ENCODE measurements at regions not wholly inside any gene's neighbourhood (a gene's known extent, or its start where the extent isn't known, plus 50 kb on each side); places are given as distances from the start of the nearest gene placed in this dataset.

DNA sequence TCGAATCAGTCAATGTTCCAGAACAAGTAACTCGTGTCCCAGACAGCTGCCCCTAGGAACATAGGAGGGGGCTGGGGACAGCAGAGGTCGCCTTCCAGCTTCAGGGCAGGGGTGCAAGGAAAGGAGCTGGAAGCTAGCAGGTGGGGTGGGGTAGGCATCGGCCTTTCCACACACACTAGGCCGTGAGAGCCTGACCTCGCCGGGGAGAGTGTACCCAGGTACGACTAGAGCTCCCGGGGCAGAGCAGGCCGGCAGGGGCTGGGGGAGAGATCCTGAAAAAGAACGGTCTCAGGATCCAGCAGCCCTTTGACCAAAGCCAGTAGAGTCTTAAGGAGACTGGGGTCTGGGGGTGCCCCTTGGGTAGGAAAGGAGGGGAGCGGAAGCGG is 1127.5 kb downstream of the BRD1 start:
- no peaks in the 10 kb centered on the region for H3K9me3 ChIP-seq
- no peak for TF ChIP-seq POLR2A (IDR thresholded peaks at IDR 0.05)
- TF ChIP-seq, protein P1, sequence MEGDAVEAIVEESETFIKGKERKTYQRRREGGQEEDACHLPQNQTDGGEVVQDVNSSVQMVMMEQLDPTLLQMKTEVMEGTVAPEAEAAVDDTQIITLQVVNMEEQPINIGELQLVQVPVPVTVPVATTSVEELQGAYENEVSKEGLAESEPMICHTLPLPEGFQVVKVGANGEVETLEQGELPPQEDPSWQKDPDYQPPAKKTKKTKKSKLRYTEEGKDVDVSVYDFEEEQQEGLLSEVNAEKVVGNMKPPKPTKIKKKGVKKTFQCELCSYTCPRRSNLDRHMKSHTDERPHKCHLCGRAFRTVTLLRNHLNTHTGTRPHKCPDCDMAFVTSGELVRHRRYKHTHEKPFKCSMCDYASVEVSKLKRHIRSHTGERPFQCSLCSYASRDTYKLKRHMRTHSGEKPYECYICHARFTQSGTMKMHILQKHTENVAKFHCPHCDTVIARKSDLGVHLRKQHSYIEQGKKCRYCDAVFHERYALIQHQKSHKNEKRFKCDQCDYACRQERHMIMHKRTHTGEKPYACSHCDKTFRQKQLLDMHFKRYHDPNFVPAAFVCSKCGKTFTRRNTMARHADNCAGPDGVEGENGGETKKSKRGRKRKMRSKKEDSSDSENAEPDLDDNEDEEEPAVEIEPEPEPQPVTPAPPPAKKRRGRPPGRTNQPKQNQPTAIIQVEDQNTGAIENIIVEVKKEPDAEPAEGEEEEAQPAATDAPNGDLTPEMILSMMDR (IDR thresholded peaks at IDR 0.05): no peak
- H3K27me3 ChIP-seq: no peaks in the 10 kb centered on the region
- H3K27ac ChIP-seq: no peak overlapping the region
- H3K4me3 ChIP-seq: no peak overlapping the region
- no peak for DNase-seq
- intact Hi-C loops (cut with DNase I): no loop called here
- peaks cover 0 to 9% (median 0%) of the 10 kb centered on the region in 3 donors for H3K4me1 ChIP-seq
- WGBS, 2 donors: 84 to 86% methylated on average over 10 to 12 of the region's 13 CpGs
- H3K36me3 ChIP-seq: no peaks in the 10 kb centered on the region

DNA sequence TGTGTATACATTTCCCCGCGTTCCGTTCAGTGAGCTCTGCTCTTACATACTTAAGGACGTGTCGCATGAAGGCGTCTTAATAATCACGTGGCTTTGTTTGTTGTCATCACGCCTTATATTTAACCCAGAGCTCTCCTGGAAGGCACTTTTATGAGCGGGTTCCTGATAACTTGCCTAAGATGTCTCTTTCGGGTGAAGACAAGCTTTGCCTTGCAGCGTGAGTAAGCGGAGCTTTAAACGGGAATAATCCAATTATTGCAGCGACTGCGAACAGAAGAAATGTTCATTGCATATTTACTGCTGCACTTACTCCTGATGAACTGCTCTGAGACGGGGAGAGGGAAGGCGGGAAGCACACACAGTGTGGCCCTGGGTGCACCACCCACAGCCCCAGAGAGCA is 1128.2 kb downstream of the BRD1 start:
- no peak overlapping the region for H3K27ac ChIP-seq
- TF ChIP-seq, protein P1 (IDR thresholded peaks at IDR 0.05): no peak
- TF ChIP-seq POLR2A (IDR thresholded peaks at IDR 0.05): no peak
- 73 to 81% methylated on average over 17 of the region's 17 CpGs for WGBS, 2 donors
- no peak overlapping the region for H3K4me3 ChIP-seq
- H3K9me3 ChIP-seq: no peaks in the 10 kb centered on the region
- intact Hi-C loops (cut with DNase I): no loop called here
- no peaks in the 10 kb centered on the region for H3K36me3 ChIP-seq
- H3K4me1 ChIP-seq: peaks cover 0 to 9% (median 0%) of the 10 kb centered on the region in 3 donors
- no peak for DNase-seq
- no peaks in the 10 kb centered on the region for H3K27me3 ChIP-seq

GRCh38 chr22:48698618-48699017 is 1129.1 kb downstream of the BRD1 start:
- DNase-seq: no peak

DNA sequence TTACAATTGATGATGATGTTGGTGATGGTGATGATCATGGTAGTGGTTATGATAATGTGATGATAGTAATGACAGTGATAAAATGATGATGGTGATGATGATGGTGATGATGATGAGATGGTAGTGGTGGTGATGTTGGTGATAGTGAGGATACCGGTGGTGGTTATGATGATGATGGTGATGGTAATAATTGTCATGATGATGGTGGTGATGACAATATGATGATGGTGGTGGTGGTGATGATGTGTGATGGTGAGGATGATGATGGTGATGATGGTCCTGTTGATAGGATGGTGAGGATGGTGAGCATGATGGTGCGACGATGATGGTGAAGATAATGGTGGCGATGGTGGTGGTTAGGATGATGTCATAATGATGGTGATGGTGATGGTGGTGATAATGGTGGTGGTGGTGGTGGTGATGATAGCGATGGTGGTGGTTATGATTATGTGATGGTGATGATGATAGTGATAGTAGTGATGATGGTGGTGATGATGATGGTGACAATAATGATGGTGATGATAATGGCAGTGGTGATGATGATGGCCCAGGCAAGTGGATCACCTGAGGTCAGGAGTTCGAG is 1129.9 kb downstream of the BRD1 start:
- H3K4me1 ChIP-seq: no peaks in the 10 kb centered on the region
- H3K27me3 ChIP-seq: no peaks in the 10 kb centered on the region
- 88 to 90% methylated on average over 6 of the region's 6 CpGs for WGBS, 2 donors
- TF ChIP-seq POLR2A (IDR thresholded peaks at IDR 0.05): no peak
- TF ChIP-seq, protein P1 (IDR thresholded peaks at IDR 0.05): no peak
- no peaks in the 10 kb centered on the region for H3K36me3 ChIP-seq
- intact Hi-C loops (cut with DNase I): no loop called here
- no peak overlapping the region for H3K4me3 ChIP-seq
- H3K9me3 ChIP-seq: no peaks in the 10 kb centered on the region
- H3K27ac ChIP-seq: no peak overlapping the region
- no peak for DNase-seq

More at GRCh38 chr22:48698618-48699017, 1129.1 kb downstream of the BRD1 start:
- no peaks in the 10 kb centered on the region for H3K27me3 ChIP-seq
- H3K4me3 ChIP-seq: no peak overlapping the region
- 88 to 91% methylated on average over 2 to 11 of the region's 13 CpGs for WGBS, 2 donors
- H3K36me3 ChIP-seq: no peaks in the 10 kb centered on the region
- no peak for TF ChIP-seq POLR2A (IDR thresholded peaks at IDR 0.05)
- TF ChIP-seq, protein P1 (IDR thresholded peaks at IDR 0.05): no peak
- H3K9me3 ChIP-seq: no peaks in the 10 kb centered on the region
- H3K4me1 ChIP-seq: peaks cover 0 to 2% (median 0%) of the 10 kb centered on the region in 3 donors
- intact Hi-C loops (cut with DNase I): no loop called here
- H3K27ac ChIP-seq: no peak overlapping the region

GRCh38 chr22:48697223-48697622 is 1130.5 kb downstream of the BRD1 start:
- Histone ChIP-seq H3K9me3 (no peaks in the 10 kb centered on the region), H3K27me3 (no peaks in the 10 kb centered on the region), H3K4me1 (no peaks in the 10 kb centered on the region), H3K4me3 (no peak overlapping the region), H3K36me3 (no peaks in the 10 kb centered on the region), H3K27ac (no peak overlapping the region)
- TF ChIP-seq, protein P1 (IDR thresholded peaks at IDR 0.05): no peak
- TF ChIP-seq POLR2A (IDR thresholded peaks at IDR 0.05): no peak
- no peak for DNase-seq
- 58 to 63% methylated on average over 3 of the region's 3 CpGs for WGBS, 2 donors
- intact Hi-C loops (cut with DNase I): no loop called here

Measured in esophagus squamous epithelium (tissue), 5 donors.